DND-41 (cell line): ENCODE measurements at regions not wholly inside any gene's neighbourhood (a gene's known extent, or its start where the extent isn't known, plus 50 kb on each side); places are given as distances from the start of the nearest gene placed in this dataset.
"Not testable (repeated sequence)": the region's sequence is repeated elsewhere in the genome, so short reads cannot be mapped to it uniquely, and the experiment has no call there.

Source experiments
- ATAC-seq: fragments of 200-7000 bp; cut with Tn5 transposase; 3 replicates; pipeline ENCODE4 v1.9.1; 2021; ENCODE audit warnings: low read depth; ENCODE audit not compliant: insufficient read depth
- DNase-seq: peaks from one replicate; pipeline ENCODE4 v3.0.0-alpha.2; 2020
- H2AFZ ChIP-seq: 2 replicates; pipeline ENCODE4 v1.6.0; 2012; ENCODE audit warnings: low read depth, low read length
- H3K27ac ChIP-seq: 2 replicates; pipeline ENCODE4 v1.5.1; 2012; ENCODE audit warnings: low read length, inconsistent platforms
- H3K27me3 ChIP-seq: fragments of 200-600 bp; sonication (generic); 2 replicates; pipeline ENCODE4 v1.6.0; 2012; ENCODE audit warnings: low read length, mild to moderate bottlenecking, inconsistent platforms; ENCODE audit not compliant: insufficient read depth, poor library complexity
- H3K36me3 ChIP-seq: 2 replicates; pipeline ENCODE4 v1.5.1; 2012; ENCODE audit warnings: low read length, inconsistent platforms; ENCODE audit not compliant: insufficient read depth
- H3K4me1 ChIP-seq: 2 replicates; pipeline ENCODE4 v1.5.1; 2012; ENCODE audit warnings: mild to moderate bottlenecking, low read length; ENCODE audit not compliant: insufficient read depth
- H3K4me2 ChIP-seq: 2 replicates; pipeline ENCODE4 v1.6.0; 2012; ENCODE audit warnings: mild to moderate bottlenecking, moderate library complexity, low read length, inconsistent platforms; ENCODE audit not compliant: insufficient read depth
- H3K4me3 ChIP-seq, 2 experiments: fragments of 200-600 bp in 1 of 2; shearing (Covaris generic) in 1 of 2; 2 replicates each; pipeline ENCODE4 v1.5.1; 2012 to 2016; ENCODE audit warnings: inconsistent platforms in 2 of 2, low read length in 2 of 2, mild to moderate bottlenecking in 2 of 2, low read depth in 1 of 2, moderate library complexity in 1 of 2
- H3K79me2 ChIP-seq: 2 replicates; pipeline ENCODE4 v1.6.0; 2012; ENCODE audit warnings: low read length, inconsistent platforms; ENCODE audit not compliant: insufficient read depth
- H3K9ac ChIP-seq: 2 replicates; pipeline ENCODE4 v1.6.0; 2012; ENCODE audit warnings: low read depth, mild to moderate bottlenecking, inconsistent platforms, low read length, moderate library complexity
- H3K9me3 ChIP-seq: 2 replicates; pipeline ENCODE4 v1.5.1; 2012; ENCODE audit warnings: low read length, moderate library complexity, mild to moderate bottlenecking, inconsistent platforms; ENCODE audit not compliant: insufficient read depth, severe bottlenecking
- H4K20me1 ChIP-seq: 2 replicates; pipeline ENCODE4 v1.6.0; 2012; ENCODE audit warnings: low read length; ENCODE audit not compliant: insufficient read depth
- EZH2 ChIP-seq: IDR thresholded peaks from 3 replicates; pipeline ENCODE4 v1.6.1; 2012; ENCODE audit warnings: borderline replicate concordance, low read depth, mild to moderate bottlenecking, moderate library complexity, low read length, inconsistent platforms; ENCODE audit not compliant: severe bottlenecking
- TF ChIP-seq, protein P1 (sequence below): IDR thresholded peaks from 2 replicates; pipeline ENCODE4 v1.5.1; 2012; ENCODE audit warnings: borderline replicate concordance, low read length, moderate library complexity, mild to moderate bottlenecking; ENCODE audit not compliant: poor library complexity, severe bottlenecking; ENCODE audit errors: extremely low read depth

DNA sequence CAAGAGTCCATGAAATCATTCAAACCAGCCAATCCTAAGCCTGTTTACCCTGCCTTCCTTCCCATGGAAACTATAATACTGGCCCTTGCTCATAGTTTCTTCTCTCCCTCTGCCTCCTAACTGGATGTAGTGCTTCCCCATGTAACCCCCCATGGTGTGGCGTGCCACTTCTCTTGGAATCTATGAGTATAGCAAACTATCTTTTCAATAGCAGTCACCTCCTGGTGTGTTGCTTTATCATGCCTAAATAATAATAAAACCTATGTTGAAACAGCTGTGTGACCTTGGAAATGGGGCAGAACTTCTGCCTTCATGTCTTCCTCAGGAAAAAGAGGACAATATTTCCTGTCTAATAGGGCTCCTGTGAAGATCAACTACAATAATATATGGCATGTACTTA, 234.8 kb upstream of the EDNRA start:
- Histone ChIP-seq H3K4me3 (no peak overlapping the region), H3K79me2 (no peaks in the 10 kb centered on the region), H3K9me3 (no peaks in the 10 kb centered on the region), H4K20me1 (no peaks in the 10 kb centered on the region), H3K4me1 (no peaks in the 10 kb centered on the region), H3K27ac (no peak overlapping the region), H3K36me3 (no peaks in the 10 kb centered on the region), H3K27me3 (no peaks in the 10 kb centered on the region), H3K4me2 (no peak overlapping the region), H2AFZ (no peak overlapping the region), H3K9ac (no peak overlapping the region)
- DNase-seq (no peak), ATAC-seq (no peak)
- TF ChIP-seq, protein P1, sequence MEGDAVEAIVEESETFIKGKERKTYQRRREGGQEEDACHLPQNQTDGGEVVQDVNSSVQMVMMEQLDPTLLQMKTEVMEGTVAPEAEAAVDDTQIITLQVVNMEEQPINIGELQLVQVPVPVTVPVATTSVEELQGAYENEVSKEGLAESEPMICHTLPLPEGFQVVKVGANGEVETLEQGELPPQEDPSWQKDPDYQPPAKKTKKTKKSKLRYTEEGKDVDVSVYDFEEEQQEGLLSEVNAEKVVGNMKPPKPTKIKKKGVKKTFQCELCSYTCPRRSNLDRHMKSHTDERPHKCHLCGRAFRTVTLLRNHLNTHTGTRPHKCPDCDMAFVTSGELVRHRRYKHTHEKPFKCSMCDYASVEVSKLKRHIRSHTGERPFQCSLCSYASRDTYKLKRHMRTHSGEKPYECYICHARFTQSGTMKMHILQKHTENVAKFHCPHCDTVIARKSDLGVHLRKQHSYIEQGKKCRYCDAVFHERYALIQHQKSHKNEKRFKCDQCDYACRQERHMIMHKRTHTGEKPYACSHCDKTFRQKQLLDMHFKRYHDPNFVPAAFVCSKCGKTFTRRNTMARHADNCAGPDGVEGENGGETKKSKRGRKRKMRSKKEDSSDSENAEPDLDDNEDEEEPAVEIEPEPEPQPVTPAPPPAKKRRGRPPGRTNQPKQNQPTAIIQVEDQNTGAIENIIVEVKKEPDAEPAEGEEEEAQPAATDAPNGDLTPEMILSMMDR = no peak
- TF ChIP-seq EZH2 = no peak

GRCh38 chr4:147246528-147246927, 234.4 kb upstream of the EDNRA start:
- H3K9me3 ChIP-seq, H3K27me3 ChIP-seq, H3K36me3 ChIP-seq, ATAC-seq, H2AFZ ChIP-seq, H3K9ac ChIP-seq, DNase-seq, H3K4me2 ChIP-seq, H3K4me1 ChIP-seq, H3K4me3 ChIP-seq, H3K79me2 ChIP-seq, H3K27ac ChIP-seq, H4K20me1 ChIP-seq: not testable (repeated sequence)

DNA sequence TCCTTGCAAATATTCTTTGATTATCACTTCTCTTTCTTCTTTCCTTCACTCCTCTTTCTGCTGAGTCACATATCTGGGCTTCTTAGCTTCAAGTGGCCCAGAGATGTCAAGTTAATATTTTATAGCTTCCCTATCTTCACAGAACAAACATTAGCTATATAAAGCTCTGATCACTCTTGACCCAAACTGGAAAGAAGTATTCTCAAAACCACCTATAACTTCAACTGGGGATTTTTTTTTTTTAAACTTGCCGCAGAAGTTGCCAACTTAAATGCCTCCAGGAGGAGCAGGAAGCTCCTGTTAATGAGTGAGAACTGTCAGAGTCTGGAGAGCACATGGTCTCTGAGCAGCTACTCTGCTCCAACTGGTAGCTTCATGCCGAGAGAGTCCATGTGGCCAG, 233.3 kb upstream of the EDNRA start:
- Histone ChIP-seq H3K27me3 (no peaks in the 10 kb centered on the region), H3K79me2 (no peaks in the 10 kb centered on the region), H2AFZ (no peak overlapping the region), H4K20me1 (no peaks in the 10 kb centered on the region), H3K36me3 (no peaks in the 10 kb centered on the region), H3K4me3 (no peak overlapping the region), H3K9me3 (no peaks in the 10 kb centered on the region), H3K9ac (no peak overlapping the region), H3K27ac (no peak overlapping the region), H3K4me1 (no peaks in the 10 kb centered on the region), H3K4me2 (no peak overlapping the region)
- TF ChIP-seq, protein P1 = no peak
- no peak for TF ChIP-seq EZH2
- DNase-seq (no peak), ATAC-seq (no peak)

- Histone ChIP-seq H3K27me3 (no peaks in the 10 kb centered on the region), H2AFZ (no peak overlapping the region), H3K4me3 (no peak overlapping the region), H3K79me2 (no peaks in the 10 kb centered on the region), H3K9ac (no peak overlapping the region), H3K4me1 (no peaks in the 10 kb centered on the region), H3K4me2 (no peak overlapping the region), H4K20me1 (no peaks in the 10 kb centered on the region), H3K36me3 (no peaks in the 10 kb centered on the region), H3K9me3 (no peaks in the 10 kb centered on the region), H3K27ac (no peak overlapping the region)
- no peak for TF ChIP-seq EZH2
- TF ChIP-seq, protein P1 = no peak
- ATAC-seq = no peak
- DNase-seq = no peak
These were observed 230.8 kb upstream of the EDNRA start for GRCh38 chr4:147250062-147250461.

GRCh38 chr4:147255268-147255667, 225.6 kb upstream of the EDNRA start:
- H2AFZ ChIP-seq, H3K9me3 ChIP-seq, H3K4me1 ChIP-seq, H3K4me3 ChIP-seq, H3K79me2 ChIP-seq, H3K36me3 ChIP-seq, H3K9ac ChIP-seq, H3K27ac ChIP-seq, H3K27me3 ChIP-seq, H4K20me1 ChIP-seq, ATAC-seq, H3K4me2 ChIP-seq, DNase-seq: not testable (repeated sequence)

DNA sequence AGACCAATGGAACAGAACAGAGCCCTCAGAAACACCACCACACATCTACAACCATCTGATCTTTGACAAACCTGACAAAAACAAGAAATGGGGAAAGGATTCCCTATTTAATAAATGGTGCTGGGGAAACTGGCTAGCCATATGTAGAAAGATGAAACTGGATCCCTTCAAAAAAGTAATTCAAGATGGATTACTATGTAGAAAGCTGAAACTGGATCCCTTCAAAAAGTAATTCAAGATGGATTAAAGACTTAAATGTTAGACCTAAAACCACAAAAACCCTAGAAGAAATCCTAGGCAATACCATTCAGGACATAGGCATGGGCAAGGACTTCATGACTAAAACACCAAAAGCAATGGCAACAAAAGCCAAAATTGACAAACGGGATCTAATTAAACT, 221.6 kb upstream of the EDNRA start:
- not testable (repeated sequence) for H2AFZ ChIP-seq, ATAC-seq, H4K20me1 ChIP-seq, H3K4me3 ChIP-seq, H3K79me2 ChIP-seq, H3K36me3 ChIP-seq, H3K27me3 ChIP-seq, H3K27ac ChIP-seq, H3K4me2 ChIP-seq, H3K4me1 ChIP-seq, H3K9me3 ChIP-seq, DNase-seq, H3K9ac ChIP-seq
